Loucy (cell line): ENCODE measurements at regions not wholly inside any gene's neighbourhood (a gene's known extent, or its start where the extent isn't known, plus 50 kb on each side); places are given as distances from the start of the nearest gene placed in this dataset.
A peak's percentile ranks its signal among the peaks of the same experiment; 100 is the strongest.

Source experiments
- H2AFZ ChIP-seq: fragments of 200-600 bp; sonication (generic); 2 replicates; pipeline ENCODE4 v1.6.0; 2016; ENCODE audit warnings: antibody characterized with exemption, mild to moderate bottlenecking, low read length, moderate library complexity
- H3F3A ChIP-seq: fragments of 200-600 bp; 2 replicates; pipeline ENCODE4 v1.6.0; 2016; ENCODE audit warnings: antibody characterized with exemption, low read depth, mild to moderate bottlenecking
- H3K27me3 ChIP-seq: fragments of 200-600 bp; sonication (generic); 2 replicates; pipeline ENCODE4 v1.6.1; 2014; ENCODE audit warnings: low read length, mild to moderate bottlenecking; ENCODE audit not compliant: insufficient read depth, poor library complexity, severe bottlenecking
- H3K36me3 ChIP-seq: fragments of 200-600 bp; sonication (generic); 2 replicates; pipeline ENCODE4 v1.6.1; 2016; ENCODE audit warnings: low read length; ENCODE audit not compliant: insufficient read depth
- H3K4me1 ChIP-seq: fragments of 200-600 bp; sonication (generic); 2 replicates; pipeline ENCODE4 v1.5.1; 2014; ENCODE audit warnings: low read length, mild to moderate bottlenecking; ENCODE audit not compliant: insufficient read depth, poor library complexity, severe bottlenecking
- H3K4me2 ChIP-seq: fragments of 200-600 bp; sonication (generic); 2 replicates; pipeline ENCODE4 v1.6.0; 2014; ENCODE audit warnings: antibody characterized with exemption, low read length, low read depth, mild to moderate bottlenecking; ENCODE audit not compliant: poor library complexity, severe bottlenecking
- H3K4me3 ChIP-seq: fragments of 200-600 bp; sonication (generic); 2 replicates; pipeline ENCODE4 v1.5.1; 2014; ENCODE audit warnings: low read length, mild to moderate bottlenecking, mixed read lengths; ENCODE audit not compliant: poor library complexity, severe bottlenecking
- H3K79me2 ChIP-seq: fragments of 200-600 bp; sonication (generic); 2 replicates; pipeline ENCODE4 v1.6.1; 2014; ENCODE audit warnings: low read length; ENCODE audit not compliant: insufficient read depth
- H3K9ac ChIP-seq: fragments of 200-600 bp; sonication (generic); 2 replicates; pipeline ENCODE4 v1.6.0; 2014; ENCODE audit warnings: mild to moderate bottlenecking, low read depth, low read length, moderate library complexity; ENCODE audit not compliant: poor library complexity, severe bottlenecking
- H3K9me2 ChIP-seq: fragments of 200-600 bp; sonication (generic); replicated peaks from 2 replicates; pipeline ENCODE4 v1.6.1; 2016; ENCODE audit warnings: low read depth, low read length, mixed read lengths
- H3K9me3 ChIP-seq: fragments of 200-600 bp; sonication (generic); 2 replicates; pipeline ENCODE4 v1.6.1; 2014; ENCODE audit warnings: mild to moderate bottlenecking, antibody characterized with exemption, low read length, low read depth; ENCODE audit not compliant: insufficient read depth
- H4K20me1 ChIP-seq: fragments of 200-600 bp; sonication (generic); 2 replicates; pipeline ENCODE4 v1.6.0; 2014; ENCODE audit warnings: antibody characterized with exemption, low read length, mild to moderate bottlenecking; ENCODE audit not compliant: insufficient read depth, poor library complexity, severe bottlenecking
- CTCF ChIP-seq: fragments of 200-600 bp; sonication (generic); conservative IDR thresholded peaks from 2 replicates; pipeline ENCODE4 v1.5.1; 2014; ENCODE audit warnings: mild to moderate bottlenecking, antibody characterized with exemption, low read length
- EZH2phosphoT487 ChIP-seq: fragments of 200-600 bp; IDR thresholded peaks from 2 replicates; pipeline ENCODE4 v1.6.1; 2018; ENCODE audit warnings: antibody characterized with exemption, mild to moderate bottlenecking, moderate library complexity, borderline replicate concordance

- Histone ChIP-seq H3K9me2 (no peaks in the 10 kb centered on the region), H3K4me1 (no peaks in the 10 kb centered on the region), H2AFZ (peak overlapping the region; percentile 77), H3K4me3 (no peak overlapping the region), H4K20me1 (no peaks in the 10 kb centered on the region), H3K27me3 (no peaks in the 10 kb centered on the region), H3K4me2 (no peak overlapping the region), H3K36me3 (no peaks in the 10 kb centered on the region), H3F3A (no peaks in the 10 kb centered on the region), H3K9me3 (no peaks in the 10 kb centered on the region), H3K9ac (no peak overlapping the region), H3K79me2 (no peaks in the 10 kb centered on the region)
- no peak for TF ChIP-seq CTCF
- no peak for TF ChIP-seq EZH2phosphoT487
Observed at GRCh38 chr5:117872798-117873368, 1115.5 kb downstream of the DTWD2 start.

GRCh38 chr5:117869596-117869995, 1118.8 kb downstream of the DTWD2 start:
- no peak overlapping the region for H3K4me2 ChIP-seq
- no peaks in the 10 kb centered on the region for H3K9me2 ChIP-seq
- no peaks in the 10 kb centered on the region for H3K79me2 ChIP-seq
- no peaks in the 10 kb centered on the region for H3K4me1 ChIP-seq
- H3K9ac ChIP-seq = no peak overlapping the region
- no peaks in the 10 kb centered on the region for H4K20me1 ChIP-seq
- TF ChIP-seq CTCF (no peak), EZH2phosphoT487 (no peak)
- no peaks in the 10 kb centered on the region for H3K36me3 ChIP-seq
- no peak overlapping the region for H2AFZ ChIP-seq
- H3K27me3 ChIP-seq = no peaks in the 10 kb centered on the region
- no peak overlapping the region for H3K4me3 ChIP-seq
- H3K9me3 ChIP-seq = no peaks in the 10 kb centered on the region
- no peaks in the 10 kb centered on the region for H3F3A ChIP-seq

- no peaks in the 10 kb centered on the region for H3K4me1 ChIP-seq
Observed at GRCh38 chr5:117863586-117864296, 1124.6 kb downstream of the DTWD2 start.

More at GRCh38 chr5:117863586-117864296, 1124.6 kb downstream of the DTWD2 start:
- no peaks in the 10 kb centered on the region for H3K27me3 ChIP-seq
- H3K9me2 ChIP-seq = no peaks in the 10 kb centered on the region
- H3K79me2 ChIP-seq = no peaks in the 10 kb centered on the region
- H3K9me3 ChIP-seq = no peaks in the 10 kb centered on the region
- H4K20me1 ChIP-seq = no peaks in the 10 kb centered on the region
- no peak overlapping the region for H2AFZ ChIP-seq
- no peaks in the 10 kb centered on the region for H3F3A ChIP-seq
- H3K36me3 ChIP-seq = no peaks in the 10 kb centered on the region
- H3K4me3 ChIP-seq = no peak overlapping the region
- no peak for TF ChIP-seq CTCF
- no peak for TF ChIP-seq EZH2phosphoT487
- H3K4me2 ChIP-seq = no peak overlapping the region
- no peak overlapping the region for H3K9ac ChIP-seq
